NCI-H446 (cell line): ENCODE measurements at regions not wholly inside any gene's neighbourhood (a gene's known extent, or its start where the extent isn't known, plus 50 kb on each side); places are given as distances from the start of the nearest gene placed in this dataset.
"Not testable (repeated sequence)": the region's sequence is repeated elsewhere in the genome, so short reads cannot be mapped to it uniquely, and the experiment has no call there.

ENCODE experiments used
- DNase-seq, 2 experiments: peaks; one replicate each; lab custom pipeline; 2025; lab: John Stamatoyannopoulos, UW

DNA sequence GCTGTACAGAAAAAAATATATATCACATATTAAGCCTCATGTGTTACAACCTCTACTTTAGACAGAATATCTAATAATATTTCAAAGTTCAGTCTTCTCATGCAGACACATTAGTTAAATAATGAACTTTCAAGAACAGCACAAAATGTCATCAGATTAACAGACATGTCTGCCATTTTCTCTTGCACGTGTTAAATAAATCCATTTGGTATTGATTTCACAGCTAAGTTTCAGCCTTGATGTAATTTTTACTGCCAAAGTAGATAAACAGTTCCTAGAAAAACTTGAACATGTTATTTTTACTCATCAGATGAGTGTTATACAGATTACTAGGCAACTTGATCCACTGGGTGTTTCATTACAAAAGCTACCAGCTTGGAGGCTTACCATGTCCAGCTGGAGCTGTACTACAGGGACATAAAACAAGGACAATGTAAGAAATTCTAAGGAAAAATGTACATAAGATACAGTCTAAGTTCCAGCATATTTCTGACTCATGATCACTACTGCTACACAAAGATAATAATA lies 290.7 kb upstream of the DDX18 start:
- no peak for DNase-seq

DNA sequence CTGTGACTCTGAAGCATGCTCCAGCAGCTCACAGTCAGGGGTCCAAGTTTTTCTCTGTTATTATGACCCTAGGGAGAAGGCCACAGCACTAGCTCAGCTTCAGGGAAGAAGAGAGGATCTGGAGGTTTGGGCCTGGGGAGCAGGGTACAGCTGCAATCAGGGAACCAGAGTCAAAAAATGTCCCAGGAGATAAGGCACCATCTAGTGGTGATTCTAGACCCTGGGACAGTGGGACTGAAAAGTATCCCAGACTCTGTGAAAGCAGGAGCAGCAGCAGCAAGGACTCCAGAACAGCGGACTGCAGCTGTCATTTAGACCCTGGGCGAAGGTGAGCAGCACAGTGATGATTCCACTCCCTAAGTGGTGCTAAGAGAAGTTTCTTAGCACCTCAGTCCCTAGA lies 278.4 kb upstream of the DDX18 start:
- DNase-seq: no peak

DNA sequence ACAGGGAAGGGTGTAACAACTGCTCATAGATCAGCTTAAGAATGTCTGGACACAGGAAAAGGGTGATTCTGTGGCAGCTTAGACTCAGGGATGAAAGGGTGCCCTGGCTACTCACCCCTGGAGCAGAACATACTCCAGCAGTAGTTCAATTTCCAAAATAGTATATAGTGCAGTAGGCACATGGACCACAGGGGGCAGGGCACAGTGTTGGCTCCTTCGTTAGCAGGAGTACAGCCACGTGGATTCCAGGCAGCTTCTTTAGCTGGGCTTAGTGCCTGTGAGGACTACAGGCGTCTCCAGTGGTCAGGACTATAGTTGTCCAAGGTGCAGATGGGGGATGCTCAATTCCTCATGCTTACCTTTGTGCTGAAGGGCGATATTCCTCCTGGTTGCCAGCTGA lies 277.5 kb upstream of the DDX18 start:
- no peak for DNase-seq

DNA sequence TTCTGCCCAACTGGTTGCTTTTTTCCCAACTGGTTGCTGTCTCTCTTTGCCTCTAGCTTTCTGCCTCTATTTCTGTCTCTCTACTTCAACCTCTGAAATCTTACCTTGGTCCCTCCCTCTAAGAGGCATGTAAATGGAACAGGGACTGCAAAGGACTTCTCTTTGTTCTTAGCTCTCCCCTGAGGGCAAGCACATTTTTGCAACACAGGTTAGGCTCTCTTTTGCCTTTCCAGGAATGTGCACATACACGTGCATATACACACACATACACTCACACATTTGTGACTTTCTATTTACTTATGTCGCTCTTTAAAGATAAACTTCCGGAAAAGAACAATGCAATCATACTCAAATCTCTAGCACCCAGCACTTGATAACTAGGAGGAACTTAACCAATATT lies 262.6 kb upstream of the DDX18 start:
- DNase-seq: no peak

DNA sequence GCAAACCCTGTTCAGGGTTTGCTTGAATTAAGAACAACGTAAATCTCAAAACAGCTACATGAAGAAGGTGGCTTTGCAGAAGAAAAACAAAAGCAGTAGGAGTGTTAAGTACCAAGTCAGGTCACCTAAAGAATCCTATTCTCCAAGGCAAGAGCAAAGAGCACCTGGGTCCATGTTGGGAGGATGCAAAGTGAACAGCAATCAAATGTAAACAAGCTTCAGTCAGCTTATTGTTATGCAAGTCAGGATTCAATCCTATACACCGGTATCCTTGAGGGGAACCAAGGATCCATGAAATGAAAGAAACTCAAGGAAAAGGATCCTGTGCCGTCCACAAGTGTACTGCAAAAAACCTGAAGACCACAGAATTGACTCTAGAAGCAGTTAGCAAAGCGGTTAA lies 261.0 kb upstream of the DDX18 start:
- no peak for DNase-seq

DNA sequence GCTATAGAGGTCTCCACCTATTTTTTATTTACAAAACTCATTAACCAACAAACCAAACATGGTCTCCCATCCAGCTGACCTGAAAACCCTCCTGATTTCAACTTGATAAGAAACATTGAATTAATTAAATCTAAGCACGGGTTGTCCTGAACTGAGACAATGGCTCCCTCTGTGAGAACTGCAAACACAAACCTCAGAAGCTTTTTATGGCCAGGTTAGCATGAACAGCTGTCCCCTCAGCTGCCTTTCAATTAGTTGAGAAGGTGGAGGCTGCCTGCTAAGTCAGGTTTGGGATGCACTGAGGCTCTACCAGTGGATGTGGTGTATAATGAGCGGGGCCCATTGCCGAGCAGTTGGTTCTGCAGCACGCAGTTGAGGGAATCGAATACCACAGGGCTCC lies 258.5 kb upstream of the DDX18 start:
- DNase-seq: no peak

DNA sequence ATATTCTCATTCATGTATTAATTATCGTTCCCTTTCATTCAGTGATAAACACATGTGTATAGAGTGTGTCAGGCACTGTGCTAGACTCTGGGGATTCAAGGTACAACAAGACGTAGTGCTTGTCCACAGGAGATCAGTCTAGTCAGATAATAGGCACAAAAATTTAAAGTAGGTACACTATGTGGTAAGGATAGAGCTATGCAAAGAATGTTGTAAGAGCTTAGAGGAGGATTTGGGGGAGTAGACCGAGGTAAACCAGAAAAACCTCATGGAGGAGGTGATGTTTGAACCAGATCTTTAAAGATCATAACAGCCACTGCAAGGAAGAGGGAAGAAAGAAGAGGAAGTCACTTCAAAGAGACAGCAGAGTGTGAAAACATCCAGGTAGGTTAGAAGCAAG lies 256.9 kb upstream of the DDX18 start:
- DNase-seq: no peak

DNA sequence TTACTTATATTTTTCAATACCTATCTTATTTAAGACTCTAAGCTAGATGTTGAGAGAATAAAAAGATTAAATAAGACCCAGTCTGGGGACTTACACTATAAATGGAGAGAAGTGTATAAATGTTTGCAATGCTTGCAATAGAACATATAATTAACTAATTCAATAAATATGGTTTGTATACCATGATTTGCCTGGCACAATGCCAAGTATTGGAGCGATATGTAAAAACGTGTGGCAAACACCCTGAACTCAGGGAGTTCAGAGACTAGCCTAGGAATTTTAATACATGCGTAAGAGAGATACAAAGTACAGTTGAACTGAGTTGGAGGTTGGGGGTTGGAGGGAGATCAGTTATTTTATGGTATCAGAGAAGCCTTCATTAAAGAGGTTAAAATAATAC lies 251.8 kb upstream of the DDX18 start:
- no peak for DNase-seq

DNA sequence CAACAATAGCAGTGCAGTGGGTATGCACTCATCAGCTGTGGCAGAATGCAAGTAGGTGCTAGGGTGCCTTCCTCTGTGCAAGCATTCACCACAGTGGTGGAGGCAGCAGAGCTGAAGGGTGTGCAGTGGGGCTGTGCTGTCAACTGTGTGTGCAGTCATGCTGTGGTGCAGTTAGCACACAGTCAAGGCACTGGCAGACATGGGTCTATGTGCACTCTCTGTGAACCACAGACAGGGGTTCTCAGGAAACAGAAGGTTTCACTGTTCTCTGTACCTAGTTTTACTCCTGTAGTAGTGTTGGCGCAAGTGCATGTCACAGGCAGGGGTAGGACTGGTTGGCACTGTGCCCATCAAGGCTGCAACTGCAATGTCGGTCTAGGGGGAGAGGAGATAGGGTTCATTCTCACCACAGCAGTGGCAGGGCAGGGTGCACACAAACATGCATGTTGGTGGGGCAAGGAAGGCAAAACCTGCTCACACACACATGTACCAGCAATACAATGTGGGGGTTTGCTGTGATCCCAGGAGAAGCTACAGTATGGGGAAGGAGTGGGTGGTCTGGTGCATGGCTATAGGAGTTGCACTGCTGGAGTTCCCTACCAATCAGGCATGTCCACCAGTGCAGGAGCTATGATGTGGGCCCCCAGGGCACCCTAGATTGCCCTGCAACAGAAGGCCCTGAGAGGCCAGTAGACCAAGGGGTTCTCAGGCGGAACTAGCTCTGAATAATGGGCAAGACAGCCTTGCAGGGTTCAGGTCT lies 242.7 kb upstream of the DDX18 start:
- no peak for DNase-seq

DNA sequence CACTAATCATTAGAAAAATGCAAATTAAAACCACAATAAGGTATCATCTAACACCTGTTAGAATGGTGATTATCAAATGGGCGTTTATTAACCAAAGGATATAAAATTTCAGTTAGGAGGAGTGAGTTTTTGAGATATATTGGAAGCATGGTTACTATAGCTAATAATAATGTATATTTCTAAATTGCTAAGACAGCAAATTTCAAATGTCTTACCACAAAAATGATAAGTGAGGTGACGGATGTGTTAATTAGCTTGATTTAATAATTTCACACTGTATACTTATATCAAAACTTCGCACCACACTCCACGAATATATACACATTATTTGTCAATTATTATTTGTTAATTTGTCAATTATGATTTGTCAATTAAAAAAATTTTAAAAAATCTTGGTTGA lies 227.2 kb upstream of the DDX18 start:
- no peak for DNase-seq

DNA sequence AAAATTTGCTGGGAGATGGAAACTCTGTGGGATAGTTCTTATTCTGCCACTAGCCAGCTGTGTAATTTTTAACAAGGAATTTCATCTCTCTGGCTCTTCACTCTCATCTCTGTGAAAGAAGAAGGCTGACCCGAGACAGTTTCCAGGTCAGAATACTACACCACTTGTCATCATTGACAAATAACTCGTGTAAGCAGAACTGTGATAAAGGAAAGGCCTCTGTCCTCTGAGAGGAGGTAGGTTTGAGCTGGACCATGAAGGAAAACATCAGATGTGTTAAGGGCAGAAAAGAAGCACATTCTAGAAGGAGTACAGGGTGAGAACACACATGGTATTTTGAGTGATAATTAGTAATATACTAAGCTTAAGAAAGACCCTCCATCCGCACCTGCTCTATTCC lies 211.4 kb upstream of the DDX18 start:
- no peak for DNase-seq

DNA sequence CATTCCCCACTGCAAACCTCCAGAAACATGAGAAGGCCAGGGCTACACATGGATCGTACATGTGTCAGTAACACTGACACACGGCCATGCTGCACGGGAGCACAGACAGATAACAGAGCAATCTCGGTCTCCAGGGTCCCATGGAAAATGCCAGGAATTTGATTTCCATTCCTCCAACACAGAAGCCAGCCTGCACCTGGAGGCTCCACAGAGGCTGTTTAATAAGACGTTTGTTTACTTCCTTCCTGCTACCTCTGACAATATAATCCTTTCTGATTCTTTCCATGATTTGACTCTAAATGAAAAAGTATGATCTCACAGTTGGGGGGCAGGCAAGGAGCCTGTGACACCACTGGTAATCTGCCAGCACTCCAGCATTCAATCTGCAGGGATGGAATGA lies 210.9 kb upstream of the DDX18 start:
- no peak for DNase-seq

DNA sequence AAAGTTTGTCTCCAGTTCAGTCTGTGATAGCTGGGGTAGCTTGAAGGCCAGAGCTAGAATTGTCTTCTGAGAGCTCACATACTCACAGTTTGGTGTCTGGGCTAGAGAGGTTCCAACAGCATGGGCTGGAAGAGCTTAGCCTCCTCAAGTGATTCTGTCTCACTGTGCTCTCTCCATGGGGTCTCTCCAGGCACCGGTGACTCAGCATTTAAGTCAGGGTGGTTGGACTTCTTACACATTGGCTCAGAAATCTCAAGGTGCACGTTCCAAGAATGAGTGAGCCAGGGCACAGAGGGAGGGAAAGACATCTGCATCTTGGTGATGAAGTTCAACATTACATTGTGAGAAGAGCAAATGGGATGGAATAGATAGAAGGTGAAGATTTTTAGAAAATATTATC lies 207.3 kb upstream of the DDX18 start:
- DNase-seq: no peak

DNA sequence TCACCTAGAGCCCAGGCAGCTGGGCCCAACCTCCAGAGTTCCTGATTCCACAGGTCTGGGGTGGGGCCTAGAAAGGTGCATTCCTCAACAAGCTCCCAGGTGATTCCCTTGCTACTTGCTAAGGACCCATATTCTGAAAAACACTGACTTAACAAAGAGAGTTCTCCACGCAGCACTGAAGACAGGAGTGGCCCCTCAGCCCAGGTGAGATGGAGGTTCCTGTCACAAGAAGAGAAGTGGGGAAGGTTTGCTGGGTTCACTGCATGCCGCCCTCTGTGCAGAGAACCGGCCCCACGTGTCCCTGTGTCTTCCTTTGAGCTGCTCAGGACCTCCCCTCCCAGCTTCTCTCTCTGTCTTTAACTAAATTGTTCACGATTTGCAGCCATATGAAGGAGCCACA lies 201.4 kb upstream of the DDX18 start:
- no peak for DNase-seq

DNA sequence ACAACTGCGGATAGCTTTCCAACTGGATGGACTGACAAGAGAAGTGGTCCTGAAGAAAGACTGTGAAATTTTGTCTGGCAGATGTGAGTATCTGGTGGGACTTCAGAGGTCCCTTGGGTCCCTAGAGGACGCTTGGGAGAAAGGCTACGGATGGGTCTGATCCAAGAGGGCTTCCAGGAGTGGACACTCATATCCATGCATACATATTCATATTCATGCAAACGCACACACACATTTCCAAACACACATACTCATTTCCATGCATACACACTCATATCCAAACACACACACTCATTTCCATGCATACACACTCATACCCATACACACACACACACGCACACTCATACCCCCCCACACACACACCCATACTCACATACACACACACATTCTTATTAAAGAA lies 200.2 kb upstream of the DDX18 start:
- no peak for DNase-seq

DNA sequence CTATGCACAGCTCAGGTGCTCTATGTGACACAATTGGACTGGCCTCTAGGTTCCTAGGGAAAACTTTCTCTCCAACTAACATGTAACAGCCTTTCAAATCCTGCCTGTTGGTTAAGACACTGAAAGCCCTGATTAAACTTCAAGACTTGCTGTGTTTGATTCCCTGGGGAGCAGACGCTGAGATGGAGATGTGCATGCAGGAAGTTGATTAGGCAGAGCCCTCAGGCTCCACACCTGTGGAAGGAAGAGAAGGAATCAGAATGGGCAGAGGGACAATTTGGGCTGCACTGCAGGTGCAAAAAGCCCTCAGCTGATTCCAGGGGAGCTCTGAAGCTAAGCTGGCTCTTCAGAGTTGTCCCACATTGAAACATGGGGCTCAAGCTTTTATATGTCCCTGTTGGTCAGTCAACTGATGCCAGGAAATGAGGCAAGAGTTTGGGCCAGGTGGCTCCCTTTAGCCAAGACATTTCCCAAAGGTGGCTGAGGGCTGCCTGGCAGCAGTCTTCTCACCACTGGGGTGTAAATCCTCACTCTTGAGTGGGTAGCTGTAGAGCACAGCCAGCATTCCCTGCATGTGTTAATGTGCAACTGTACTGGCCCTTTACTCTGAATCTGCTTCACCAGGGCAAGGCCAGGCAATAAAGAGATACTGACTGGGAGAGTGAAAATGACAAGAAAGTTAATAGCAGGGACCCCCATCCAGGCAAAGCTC lies 199.5 kb upstream of the DDX18 start:
- no peak for DNase-seq

DNA sequence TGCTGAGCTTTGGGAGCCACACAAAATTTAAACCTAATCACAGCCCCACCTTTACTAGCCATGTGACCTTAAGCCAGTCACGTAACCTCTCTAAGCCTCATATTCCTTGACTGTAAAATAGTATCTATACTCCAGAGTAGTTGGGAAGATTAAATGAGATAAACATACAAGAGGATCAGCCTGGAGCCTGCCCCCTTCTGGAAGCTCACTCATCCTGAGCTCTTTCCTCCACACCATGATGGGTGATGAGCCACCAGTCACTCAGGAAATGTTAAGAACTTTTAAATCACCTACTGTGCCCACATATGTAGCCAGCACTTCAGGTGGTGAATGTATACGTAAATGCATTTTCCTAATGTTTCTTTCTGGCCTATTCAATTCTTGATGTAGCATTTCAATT lies 195.9 kb upstream of the DDX18 start:
- no peak for DNase-seq

DNA sequence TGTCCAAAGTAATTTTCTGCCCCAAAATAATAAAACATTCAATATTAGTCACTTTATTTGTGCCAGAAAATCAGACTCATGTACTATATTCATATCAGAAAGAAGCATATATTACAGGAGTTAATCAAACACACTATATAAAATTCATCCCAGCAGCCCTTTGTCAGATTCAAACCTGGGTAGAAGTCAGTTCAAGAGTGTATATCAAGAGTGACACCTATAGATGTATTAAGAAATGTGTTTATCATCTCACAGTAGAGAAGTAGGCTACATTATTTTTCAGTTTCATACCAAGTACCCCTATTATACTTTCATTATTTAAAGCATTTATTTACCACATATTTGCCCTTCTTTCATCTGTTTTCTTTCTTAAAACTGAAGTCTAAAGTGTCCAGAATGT lies 193.2 kb upstream of the DDX18 start:
- DNase-seq: no peak

DNA sequence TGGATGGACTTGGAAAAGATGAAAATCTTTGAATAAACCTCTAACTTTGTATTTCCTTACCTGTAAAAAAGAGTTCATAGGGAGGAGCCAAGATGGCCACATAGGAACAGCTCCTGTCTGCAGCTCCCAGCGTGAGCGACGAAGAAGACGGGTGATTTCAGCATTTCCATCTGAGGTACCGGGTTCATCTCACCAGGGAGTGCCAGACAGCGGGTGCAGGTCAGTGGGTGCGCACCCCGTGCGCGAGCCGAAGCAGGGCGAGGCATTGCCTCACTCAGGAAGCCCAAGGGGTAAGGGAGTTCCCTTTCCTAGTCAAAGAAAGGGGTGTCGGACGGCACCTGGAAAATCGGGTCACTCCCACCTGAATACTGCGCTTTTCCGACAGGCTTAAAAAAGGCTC lies 191.3 kb upstream of the DDX18 start:
- not testable (repeated sequence) for DNase-seq

DNA sequence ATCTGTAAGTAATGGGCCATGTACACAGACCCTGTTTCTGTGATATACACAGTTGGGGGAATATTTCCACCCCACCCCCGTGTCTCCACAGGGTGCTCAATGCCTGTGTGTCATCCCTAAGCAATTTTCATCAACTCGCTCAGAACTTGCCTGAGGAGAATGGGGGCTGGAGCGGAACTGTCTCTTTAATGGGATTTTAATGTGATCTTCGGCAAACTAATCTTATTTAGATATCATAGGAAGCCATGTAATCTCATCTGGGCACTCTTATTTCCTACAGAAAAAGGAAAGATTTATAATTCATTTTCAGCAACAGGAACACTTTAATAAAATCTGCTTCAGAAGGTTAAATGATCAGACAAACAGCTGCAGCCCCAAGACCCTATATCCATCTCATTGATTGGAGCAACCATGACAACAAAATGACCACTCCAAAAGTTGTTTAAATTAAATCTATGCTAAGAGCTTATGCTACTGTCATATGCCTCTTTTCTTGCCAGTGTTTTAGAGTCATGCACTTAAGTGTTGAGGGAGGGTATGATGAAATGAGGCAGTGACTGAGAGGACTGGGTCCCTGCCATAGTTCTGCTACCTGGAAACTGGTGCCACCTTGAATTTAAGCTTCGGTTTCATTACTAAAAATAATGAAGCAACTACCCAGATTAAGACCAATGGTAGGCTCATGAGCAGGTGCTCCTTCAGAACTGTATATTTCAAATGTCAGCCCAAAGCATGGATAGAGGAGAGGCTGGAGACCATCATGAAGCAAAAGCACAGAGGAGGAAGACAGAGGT lies 183.1 kb upstream of the DDX18 start:
- DNase-seq: no peak

DNA sequence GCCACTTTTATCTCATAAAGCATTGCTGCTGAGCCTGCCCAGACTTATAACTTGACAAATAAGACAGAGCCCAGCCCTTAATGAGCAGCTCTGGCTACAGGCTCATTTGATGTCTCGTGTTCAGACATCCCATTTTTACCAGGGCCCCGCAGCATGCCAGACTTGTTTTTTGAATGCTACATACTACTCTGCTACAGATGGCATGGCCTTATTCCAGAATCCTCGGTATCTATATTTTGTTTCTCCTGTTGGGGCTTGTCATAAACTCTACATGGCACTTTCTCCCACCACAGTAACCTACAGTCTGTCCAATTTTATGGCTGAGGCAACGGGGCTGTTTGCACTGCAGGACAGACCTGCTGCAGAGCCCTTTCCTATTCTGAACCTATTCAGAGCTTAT lies 179.0 kb upstream of the DDX18 start:
- no peak for DNase-seq

DNA sequence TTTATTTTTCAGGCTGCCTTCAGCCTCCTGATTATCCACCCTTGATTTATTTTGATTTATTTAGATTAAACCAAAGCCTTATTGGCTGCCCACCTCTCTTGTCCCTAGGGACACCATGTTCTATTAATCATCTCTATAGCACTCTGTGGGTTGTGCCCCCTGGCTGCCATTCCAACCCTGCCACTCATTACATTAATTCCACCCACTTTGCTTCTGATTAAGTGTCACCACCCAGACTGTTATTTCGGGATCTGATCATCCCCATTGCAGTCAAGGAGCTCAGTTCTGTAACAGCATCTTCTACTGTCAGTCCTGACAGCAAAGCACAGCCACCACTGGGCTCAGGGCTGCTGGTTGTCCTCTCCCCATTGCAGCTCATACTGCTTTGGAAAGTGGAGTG lies 175.1 kb upstream of the DDX18 start:
- DNase-seq: no peak

DNA sequence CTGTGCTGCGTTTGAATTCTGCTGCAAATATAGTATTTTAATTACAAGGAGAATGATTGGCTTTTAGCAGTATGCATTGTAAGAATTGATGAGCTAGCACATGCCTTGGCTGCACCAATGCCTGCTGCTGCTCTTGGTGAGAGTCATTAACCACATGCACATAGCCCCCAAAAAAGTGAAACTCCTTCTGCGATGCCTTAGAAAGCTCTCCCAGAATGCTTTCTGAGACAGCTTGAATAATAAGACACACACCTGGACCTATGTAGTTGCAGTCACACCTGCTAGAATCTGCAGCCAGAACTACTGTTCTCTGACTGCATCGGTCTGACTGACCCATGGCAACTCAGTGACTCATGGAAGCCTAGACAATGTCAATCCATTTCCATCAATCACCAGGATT lies 170.1 kb upstream of the DDX18 start:
- no peak for DNase-seq
